ENCODE measurements at regions not wholly inside any gene's neighbourhood (a gene's known extent, or its start where the extent isn't known, plus 50 kb on each side); places are given as distances from the start of the nearest gene placed in this dataset.

DNA sequence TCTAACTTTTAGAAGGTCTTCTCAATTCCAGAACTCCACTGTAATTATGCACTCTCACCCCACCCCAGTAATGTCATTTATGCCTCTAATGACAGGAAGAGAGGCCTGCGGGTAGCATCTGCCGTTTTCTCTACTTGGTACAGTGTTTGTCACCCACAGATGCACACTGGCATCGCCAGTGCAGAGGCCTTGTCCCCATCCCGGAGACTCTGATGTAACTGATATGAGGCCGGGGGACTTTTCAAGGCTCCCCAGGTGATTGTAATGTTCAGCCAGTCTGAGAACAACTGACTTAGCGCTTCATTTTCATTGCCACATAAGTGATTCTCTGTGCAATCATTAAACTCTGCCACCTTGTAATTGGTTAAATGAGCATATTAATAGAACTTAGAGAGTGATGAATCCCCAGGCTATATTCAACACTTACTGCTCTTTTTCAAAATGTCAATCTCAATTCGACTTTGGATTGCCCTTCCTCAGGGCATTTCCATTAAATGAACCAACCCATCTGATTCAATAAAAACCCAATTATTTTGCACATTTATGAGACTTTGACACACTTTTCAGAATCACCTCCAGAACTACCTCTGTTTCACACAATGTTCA, 113.2 kb downstream of the HERPUD2 start:
- no peak for DNase-seq
- Histone ChIP-seq H3K36me3 (no peaks in the 10 kb centered on the region), H3K9me3 (no peaks in the 10 kb centered on the region), H3K27me3 (no peaks in the 10 kb centered on the region), H3K4me1 (no peaks in the 10 kb centered on the region), H3K27ac (no peak overlapping the region), H3K4me3 (no peak overlapping the region)
- TF ChIP-seq, protein P1, sequence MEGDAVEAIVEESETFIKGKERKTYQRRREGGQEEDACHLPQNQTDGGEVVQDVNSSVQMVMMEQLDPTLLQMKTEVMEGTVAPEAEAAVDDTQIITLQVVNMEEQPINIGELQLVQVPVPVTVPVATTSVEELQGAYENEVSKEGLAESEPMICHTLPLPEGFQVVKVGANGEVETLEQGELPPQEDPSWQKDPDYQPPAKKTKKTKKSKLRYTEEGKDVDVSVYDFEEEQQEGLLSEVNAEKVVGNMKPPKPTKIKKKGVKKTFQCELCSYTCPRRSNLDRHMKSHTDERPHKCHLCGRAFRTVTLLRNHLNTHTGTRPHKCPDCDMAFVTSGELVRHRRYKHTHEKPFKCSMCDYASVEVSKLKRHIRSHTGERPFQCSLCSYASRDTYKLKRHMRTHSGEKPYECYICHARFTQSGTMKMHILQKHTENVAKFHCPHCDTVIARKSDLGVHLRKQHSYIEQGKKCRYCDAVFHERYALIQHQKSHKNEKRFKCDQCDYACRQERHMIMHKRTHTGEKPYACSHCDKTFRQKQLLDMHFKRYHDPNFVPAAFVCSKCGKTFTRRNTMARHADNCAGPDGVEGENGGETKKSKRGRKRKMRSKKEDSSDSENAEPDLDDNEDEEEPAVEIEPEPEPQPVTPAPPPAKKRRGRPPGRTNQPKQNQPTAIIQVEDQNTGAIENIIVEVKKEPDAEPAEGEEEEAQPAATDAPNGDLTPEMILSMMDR (IDR thresholded peaks at IDR 0.05), result no peak
- TF ChIP-seq POLR2AphosphoS5 (IDR thresholded peaks at IDR 0.05), result no peak
- intact Hi-C loops (cut with DNase I), result no loop called here
- 86 to 87% methylated on average over 7 of the region's 7 CpGs for WGBS, 2 donors

DNA sequence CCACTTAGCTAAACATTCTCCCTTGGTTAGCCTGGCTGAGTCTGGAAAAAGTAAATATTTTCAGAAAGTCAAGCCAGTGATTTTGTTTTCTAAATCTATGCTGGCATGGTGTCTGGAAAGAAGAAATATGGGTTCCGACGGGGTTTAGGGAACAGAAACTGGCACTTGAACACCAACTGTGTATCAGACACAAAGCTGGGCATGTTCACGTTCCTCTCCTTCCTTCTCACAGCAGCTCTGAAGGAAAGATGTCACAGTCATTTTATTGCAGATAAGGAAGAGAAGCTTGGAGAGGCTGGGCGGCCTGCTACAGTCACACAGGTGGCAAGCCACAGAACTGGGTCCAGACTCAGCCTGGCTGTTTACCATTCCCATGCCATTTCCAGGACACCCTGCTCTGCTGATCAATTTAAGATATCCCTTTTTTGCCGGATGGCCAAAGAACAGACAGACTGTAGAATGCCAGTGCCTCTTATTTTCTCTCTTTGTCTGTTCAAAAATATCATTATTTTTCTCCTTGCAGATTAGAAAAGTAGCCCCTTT, 118.8 kb downstream of the HERPUD2 start:
- Histone ChIP-seq H3K36me3 (no peaks in the 10 kb centered on the region), H3K4me1 (peaks cover 0 to 28% (median 6%) of the 10 kb centered on the region in 4 donors), H3K9me3 (no peaks in the 10 kb centered on the region), H3K27me3 (no peaks in the 10 kb centered on the region), H3K27ac (no peak overlapping the region), H3K4me3 (no peak overlapping the region)
- intact Hi-C loops (cut with DNase I), result no loop called here
- TF ChIP-seq EP300 (IDR thresholded peaks at IDR 0.05) (no peak), POLR2AphosphoS5 (IDR thresholded peaks at IDR 0.05) (no peak), POLR2A (IDR thresholded peaks at IDR 0.05) (no peak)
- TF ChIP-seq, protein P1 (IDR thresholded peaks at IDR 0.05), result no peak
- 62 to 77% methylated on average over 5 of the region's 5 CpGs for WGBS, 2 donors
- no peak for DNase-seq

DNA sequence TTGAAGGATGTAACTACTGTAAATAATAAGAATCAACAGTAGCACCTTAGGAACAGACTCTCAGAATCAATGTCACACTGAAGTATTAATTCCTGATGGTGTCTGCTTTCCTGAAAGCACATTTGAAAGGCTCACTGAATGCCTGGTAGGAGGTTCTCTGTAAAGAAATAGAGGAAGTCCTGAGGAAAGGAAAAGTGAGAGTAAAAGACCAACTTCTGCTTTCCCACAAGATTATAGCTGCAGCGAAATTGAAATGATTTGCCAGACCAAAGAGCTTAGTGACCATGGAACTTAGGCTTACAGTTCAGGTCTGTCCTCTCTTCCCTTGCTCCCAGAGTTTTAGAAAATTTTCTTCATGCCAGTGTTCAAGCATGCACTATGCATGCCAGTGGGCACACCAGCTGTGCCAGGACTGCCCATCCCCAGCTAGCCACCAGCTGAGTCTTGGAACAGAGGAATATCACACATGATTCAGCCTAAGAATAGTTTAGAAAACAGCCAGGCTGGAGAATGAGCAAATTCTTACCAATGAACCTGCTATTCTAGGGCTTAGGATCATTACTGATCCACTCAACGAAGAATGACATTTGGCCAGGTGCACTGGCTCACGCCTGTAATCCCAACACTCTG, 123.2 kb downstream of the HERPUD2 start:
- Histone ChIP-seq H3K4me3 (no peak overlapping the region), H3K27ac (no peak overlapping the region), H3K36me3 (no peaks in the 10 kb centered on the region), H3K27me3 (no peaks in the 10 kb centered on the region), H3K9me3 (no peaks in the 10 kb centered on the region), H3K4me1 (peaks cover 0 to 28% (median 6%) of the 10 kb centered on the region in 4 donors)
- TF ChIP-seq POLR2AphosphoS5 (IDR thresholded peaks at IDR 0.05) (no peak), EP300 (IDR thresholded peaks at IDR 0.05) (no peak), POLR2A (IDR thresholded peaks at IDR 0.05) (no peak)
- TF ChIP-seq, protein P1 (IDR thresholded peaks at IDR 0.05), result no peak
- intact Hi-C loops (cut with DNase I), result no loop called here
- DNase-seq, result no peak
- 61 to 75% methylated on average over 3 of the region's 3 CpGs for WGBS, 2 donors

DNA sequence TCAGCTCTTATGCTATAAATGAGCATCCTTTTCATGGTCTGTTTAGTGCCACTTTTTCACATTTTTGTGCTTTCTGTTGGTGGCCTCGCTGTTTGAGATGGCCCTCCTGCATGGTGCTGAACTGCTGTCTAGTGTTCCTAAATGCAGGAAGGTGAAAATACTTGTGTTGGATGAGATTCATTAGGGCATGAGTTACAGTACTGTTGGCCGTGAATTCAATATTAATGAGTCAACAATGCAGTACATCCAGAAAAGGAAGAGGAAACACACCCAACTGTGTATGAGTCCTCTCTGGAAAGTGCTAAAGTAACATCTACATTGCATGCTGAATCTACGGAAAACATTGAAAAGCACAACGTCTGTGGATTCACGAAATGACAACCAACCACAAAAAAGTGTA, 124.0 kb downstream of the HERPUD2 start:
- H3K27me3 ChIP-seq, result no peaks in the 10 kb centered on the region
- WGBS, 2 donors, result 77 to 88% methylated on average over 5 of the region's 5 CpGs
- no peak overlapping the region for H3K4me3 ChIP-seq
- H3K4me1 ChIP-seq, result peaks cover 0 to 22% (median 4%) of the 10 kb centered on the region in 4 donors
- H3K27ac ChIP-seq, result no peak overlapping the region
- no peaks in the 10 kb centered on the region for H3K36me3 ChIP-seq
- H3K9me3 ChIP-seq, result no peaks in the 10 kb centered on the region
- no peak for DNase-seq
- TF ChIP-seq, protein P1 (IDR thresholded peaks at IDR 0.05), result no peak
- no peak for TF ChIP-seq POLR2A (IDR thresholded peaks at IDR 0.05)
- no peak for TF ChIP-seq POLR2AphosphoS5 (IDR thresholded peaks at IDR 0.05)
- no peak for TF ChIP-seq EP300 (IDR thresholded peaks at IDR 0.05)
- intact Hi-C loops (cut with DNase I), result no loop called here

Data from sigmoid colon (tissue), 6 donors.